ENCODE measurements at regions not wholly inside any gene's neighbourhood (a gene's known extent, or its start where the extent isn't known, plus 50 kb on each side); places are given as distances from the start of the nearest gene placed in this dataset.

GRCh38 chr13:89514534-89515312 is 1832.8 kb upstream of the MIR17HG start:
- Histone ChIP-seq H3K27me3 (ENCODE audit: control insufficient read depth in 4 of 4, insufficient read depth in 4 of 4, low read length in 3 of 4) (no peaks in the 10 kb centered on the region), H3K36me3 (ENCODE audit: control insufficient read depth in 4 of 4, insufficient read depth in 3 of 4, low read depth in 1 of 4, low read length in 3 of 4) (no peaks in the 10 kb centered on the region), H3K27ac (ENCODE audit: low read depth in 1 of 2, low read length in 2 of 2) (peak overlapping the region; percentile 36 to 53), H3K4me1 (ENCODE audit: control insufficient read depth in 4 of 4, insufficient read depth in 4 of 4, low read length in 3 of 4) (peaks cover 0 to 7% (median 6%) of the 10 kb centered on the region in 4 donors), H3K9me3 (ENCODE audit: control insufficient read depth in 4 of 4, low read length in 3 of 4) (no peaks in the 10 kb centered on the region), H3K9ac (ENCODE audit: low read depth in 1 of 2, low read length in 2 of 2) (peak overlapping the region in 1 of 2 donors; percentile 5), H3K4me3 (ENCODE audit: low read depth in 1 of 3, low read length in 3 of 3) (no peak overlapping the region)
- WGBS = 35% methylated on average over 4 of the region's 4 CpGs
- TF ChIP-seq MAX (IDR thresholded peaks at IDR 0.05) (peak; percentile 53), HNF4A (conservative IDR thresholded peaks at IDR 0.05) (peak; percentile 66 to 82), GABPA (IDR thresholded peaks at IDR 0.05 in 1 of 2, conservative IDR thresholded peaks at IDR 0.05 in 1 of 2) (no peak), YY1 (IDR thresholded peaks at IDR 0.05) (peak; percentile 70), JUND (IDR thresholded peaks at IDR 0.05) (peak; percentile 21 to 68), FOXA1 (IDR thresholded peaks at IDR 0.05) (peak; percentile 26), ATF3 (IDR thresholded peaks at IDR 0.05) (no peak), ZBTB33 (IDR thresholded peaks at IDR 0.05) (peak; percentile 56), CTCF (IDR thresholded peaks at IDR 0.05; ENCODE audit: low read depth, low read length, missing input control) (no peak), HNF4G (IDR thresholded peaks at IDR 0.05) (no peak), EGR1 (IDR thresholded peaks at IDR 0.05; ENCODE audit: low read depth in 2 of 2) (no peak), NR2F2 (IDR thresholded peaks at IDR 0.05) (peak; percentile 62), REST (IDR thresholded peaks at IDR 0.05) (peak; percentile 24), RAD21 (IDR thresholded peaks at IDR 0.05) (peak in 1 of 2 donors; percentile 49), SP1 (IDR thresholded peaks at IDR 0.05) (peak; percentile 59), TAF1 (conservative IDR thresholded peaks at IDR 0.05) (no peak), RXRA (IDR thresholded peaks at IDR 0.05) (peak; percentile 40 to 72), FOXA2 (IDR thresholded peaks at IDR 0.05) (peak; percentile 49)
- DNase-seq (ENCODE audit: low spot score) = no peak

All from liver (tissue), 8 donors.